M059J (cell line): ENCODE measurements at regions not wholly inside any gene's neighbourhood (a gene's known extent, or its start where the extent isn't known, plus 50 kb on each side); places are given as distances from the start of the nearest gene placed in this dataset.

Experiments
- DNase-seq: peaks from one replicate; pipeline ENCODE4 v3.0.0-alpha.2; 2012; ENCODE audit warnings: low read depth

- DNase-seq = peak; percentile 58
Measured at GRCh38 chr18:11553098-11553940, 56.1 kb upstream of the SLC35G4 start.

DNA sequence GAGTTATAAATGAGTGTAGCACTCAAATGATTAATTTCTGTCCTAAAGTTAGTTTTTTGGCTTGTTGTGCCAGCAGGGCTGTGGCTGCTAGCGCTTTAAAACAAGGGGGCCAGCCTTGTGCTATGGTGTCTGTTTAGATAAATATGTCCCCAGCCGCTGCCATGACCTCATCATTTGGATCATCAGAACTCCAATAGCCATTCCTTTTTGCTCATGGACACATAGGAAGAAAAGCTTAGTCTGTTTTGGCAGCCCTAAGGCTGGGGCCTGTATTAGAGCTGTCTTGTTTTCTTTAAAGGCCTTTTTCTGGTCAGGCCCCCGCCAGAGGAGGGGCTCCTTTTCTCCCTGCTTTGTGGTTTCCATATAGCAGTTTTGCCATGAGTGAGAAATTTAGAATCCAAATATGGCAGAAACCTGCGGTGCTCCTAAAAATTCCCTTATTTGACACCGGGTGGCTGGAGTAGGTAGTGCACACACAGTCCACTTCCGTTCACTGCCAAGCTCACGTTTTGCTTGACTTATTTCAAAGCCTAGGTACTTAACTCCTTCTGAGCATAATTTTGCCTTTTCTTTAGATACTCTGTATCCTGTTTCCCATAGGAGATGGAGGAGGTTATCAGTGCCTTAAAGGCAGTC, 60.4 kb upstream of the SLC35G4 start:
- no peak for DNase-seq

- DNase-seq = no peak
Measured at GRCh38 chr18:11548396-11548795, 61.0 kb upstream of the SLC35G4 start.

- no peak for DNase-seq
Measured at GRCh38 chr18:11544060-11544633, 65.2 kb upstream of the SLC35G4 start.

- DNase-seq = no peak
Measured at GRCh38 chr18:11541179-11541578, 68.2 kb upstream of the SLC35G4 start.

- DNase-seq = peak; percentile 20
Measured at GRCh38 chr18:11533942-11534496, 75.4 kb upstream of the SLC35G4 start.

GRCh38 chr18:11533513-11533890, 75.9 kb upstream of the SLC35G4 start:
- no peak for DNase-seq

- DNase-seq = no peak
Measured at GRCh38 chr18:11532758-11533512, 76.5 kb upstream of the SLC35G4 start.

DNA sequence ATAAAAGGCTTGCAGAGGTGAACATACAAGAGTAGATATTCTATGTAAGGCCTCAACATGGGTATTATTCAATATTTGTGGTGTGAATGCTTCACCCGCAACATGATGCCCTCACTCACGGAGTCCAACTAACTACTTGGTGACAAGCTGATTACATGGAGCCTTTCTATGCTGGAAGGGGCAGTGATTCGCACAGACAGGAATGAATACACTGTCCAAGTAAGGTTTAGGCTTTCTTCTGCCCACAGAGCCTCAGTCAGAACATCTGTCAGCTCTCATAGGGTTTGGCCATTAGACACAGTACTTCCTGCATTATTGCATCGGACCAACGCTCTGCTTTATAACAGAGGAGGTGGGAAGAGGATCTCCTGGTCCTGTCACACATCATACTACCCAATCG, 80.3 kb upstream of the SLC35G4 start:
- no peak for DNase-seq

DNA sequence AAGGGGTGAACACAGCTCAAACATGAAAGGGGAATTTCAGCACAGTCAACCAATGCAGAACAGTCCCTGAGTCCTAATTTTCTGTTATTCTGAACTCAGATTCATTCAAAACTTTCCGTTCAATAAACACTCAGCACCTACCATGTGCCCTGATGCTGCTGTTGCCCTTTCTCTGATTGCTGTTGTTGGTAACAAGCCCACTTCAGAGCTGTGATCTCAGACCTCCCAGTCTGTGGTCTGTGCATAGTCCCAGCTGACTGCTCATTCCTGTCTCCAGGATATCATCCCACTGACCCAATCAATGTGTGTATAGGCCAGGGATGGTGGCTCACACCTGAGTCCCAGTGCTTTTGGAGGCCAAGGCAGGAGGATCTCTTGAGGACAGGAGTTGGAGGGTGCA, 82.7 kb upstream of the SLC35G4 start:
- no peak for DNase-seq

GRCh38 chr18:11523804-11524203, 85.6 kb upstream of the SLC35G4 start:
- peak; percentile 28 for DNase-seq

DNA sequence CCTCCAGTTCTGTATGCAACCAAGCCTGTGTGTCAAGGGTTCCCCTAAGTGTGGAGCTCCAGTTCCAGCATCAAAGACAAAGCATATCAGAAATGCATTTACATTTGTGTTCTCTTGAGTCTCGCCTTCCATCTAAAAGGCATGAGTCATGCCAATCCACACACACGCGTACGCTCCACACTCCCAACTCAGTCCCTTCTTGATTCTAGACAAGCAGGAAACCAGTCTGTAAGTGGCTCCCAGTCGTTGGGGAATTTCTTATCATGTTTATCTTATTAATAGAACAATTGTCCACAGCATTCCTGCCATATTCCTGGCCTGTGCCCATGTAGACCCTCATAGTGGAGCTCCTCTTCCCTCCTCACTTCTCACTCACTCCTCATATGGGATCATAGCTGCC, 86.4 kb upstream of the SLC35G4 start:
- peak; percentile 31 for DNase-seq

GRCh38 chr18:11521853-11522252, 87.5 kb upstream of the SLC35G4 start:
- peak; percentile 31 for DNase-seq

GRCh38 chr18:11520536-11520935, 88.9 kb upstream of the SLC35G4 start:
- DNase-seq = peak; percentile 67

DNA sequence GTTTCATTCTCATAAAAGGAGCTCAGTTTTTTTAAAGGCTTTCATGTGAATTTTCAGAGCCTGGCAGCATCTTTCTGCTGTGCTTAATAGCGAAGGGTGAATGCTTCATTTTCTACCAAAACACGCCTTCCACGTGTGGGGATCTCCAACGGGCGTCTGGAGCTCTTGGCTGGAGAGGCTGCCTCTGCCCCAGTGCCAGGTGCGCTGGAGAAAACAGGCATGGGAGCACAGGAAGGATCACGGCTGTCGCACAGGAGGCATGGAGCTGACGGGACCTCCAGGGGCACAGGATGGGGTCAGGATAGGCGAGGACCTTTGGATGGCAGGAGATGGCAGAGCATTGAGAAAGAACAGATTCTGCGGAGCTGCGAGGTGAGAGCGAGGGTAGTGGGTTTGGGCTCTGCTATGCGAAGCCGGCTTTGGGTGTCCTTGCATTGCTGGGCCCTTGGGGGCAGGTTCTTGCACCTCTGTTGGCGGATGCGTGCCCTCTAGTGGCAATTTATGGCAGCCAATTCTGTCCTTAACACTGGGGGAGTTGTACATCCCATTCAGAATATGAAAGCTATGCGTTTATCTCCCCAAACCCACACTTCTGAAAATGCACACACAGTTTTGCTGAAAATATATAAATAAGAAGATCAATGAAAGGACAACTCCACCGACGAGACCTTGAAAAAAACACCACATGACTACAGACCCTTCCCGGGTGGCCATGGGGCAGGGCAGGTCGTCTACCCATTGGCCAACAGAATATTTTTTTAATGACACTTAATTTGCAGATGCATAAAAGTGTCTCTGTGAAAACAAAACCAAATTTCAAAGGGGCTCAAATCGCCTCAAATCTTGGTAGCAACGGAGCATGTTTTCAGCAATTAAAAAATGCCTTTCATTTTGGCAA, 90.4 kb upstream of the SLC35G4 start:
- DNase-seq = peak; percentile 45

DNA sequence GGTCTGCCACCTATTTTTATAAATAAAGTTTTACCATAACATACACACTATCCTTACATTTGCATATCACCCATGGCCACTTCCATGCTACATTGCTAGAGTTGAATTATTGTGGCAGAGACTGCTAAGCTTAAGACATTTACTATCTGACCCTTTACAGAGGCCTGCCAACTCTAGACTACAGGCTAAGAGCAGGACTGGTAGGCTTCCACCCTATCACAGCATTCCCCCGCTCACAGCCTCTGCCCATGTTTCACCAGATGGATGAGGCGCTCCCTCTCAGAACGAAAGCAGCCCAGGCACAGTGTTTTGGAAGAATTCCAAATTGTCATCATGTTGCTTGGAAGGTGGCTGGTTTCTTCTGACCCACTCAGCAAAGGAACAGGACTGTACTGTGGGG, 91.7 kb upstream of the SLC35G4 start:
- DNase-seq = no peak

GRCh38 chr18:11516751-11517503, 92.5 kb upstream of the SLC35G4 start:
- no peak for DNase-seq

DNA sequence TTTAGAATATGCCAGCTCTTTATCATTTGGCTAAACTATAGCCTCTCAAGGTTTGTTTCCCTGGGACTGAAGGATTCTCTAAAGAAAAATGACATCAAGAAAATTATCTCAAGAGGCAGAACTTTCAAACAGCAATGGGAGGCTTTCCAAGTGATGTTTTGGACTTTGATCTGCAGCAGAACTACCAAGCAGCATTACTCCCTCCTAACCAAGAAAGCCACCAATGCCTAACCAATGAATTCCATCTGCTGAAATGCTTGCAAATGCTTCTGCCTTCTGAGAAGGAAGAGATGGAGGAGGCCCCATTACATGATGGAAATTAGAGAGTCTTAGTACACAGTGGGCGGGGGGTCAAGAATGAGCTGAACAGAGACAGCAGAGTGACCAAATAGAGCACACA, 95.1 kb upstream of the SLC35G4 start:
- DNase-seq = no peak

DNA sequence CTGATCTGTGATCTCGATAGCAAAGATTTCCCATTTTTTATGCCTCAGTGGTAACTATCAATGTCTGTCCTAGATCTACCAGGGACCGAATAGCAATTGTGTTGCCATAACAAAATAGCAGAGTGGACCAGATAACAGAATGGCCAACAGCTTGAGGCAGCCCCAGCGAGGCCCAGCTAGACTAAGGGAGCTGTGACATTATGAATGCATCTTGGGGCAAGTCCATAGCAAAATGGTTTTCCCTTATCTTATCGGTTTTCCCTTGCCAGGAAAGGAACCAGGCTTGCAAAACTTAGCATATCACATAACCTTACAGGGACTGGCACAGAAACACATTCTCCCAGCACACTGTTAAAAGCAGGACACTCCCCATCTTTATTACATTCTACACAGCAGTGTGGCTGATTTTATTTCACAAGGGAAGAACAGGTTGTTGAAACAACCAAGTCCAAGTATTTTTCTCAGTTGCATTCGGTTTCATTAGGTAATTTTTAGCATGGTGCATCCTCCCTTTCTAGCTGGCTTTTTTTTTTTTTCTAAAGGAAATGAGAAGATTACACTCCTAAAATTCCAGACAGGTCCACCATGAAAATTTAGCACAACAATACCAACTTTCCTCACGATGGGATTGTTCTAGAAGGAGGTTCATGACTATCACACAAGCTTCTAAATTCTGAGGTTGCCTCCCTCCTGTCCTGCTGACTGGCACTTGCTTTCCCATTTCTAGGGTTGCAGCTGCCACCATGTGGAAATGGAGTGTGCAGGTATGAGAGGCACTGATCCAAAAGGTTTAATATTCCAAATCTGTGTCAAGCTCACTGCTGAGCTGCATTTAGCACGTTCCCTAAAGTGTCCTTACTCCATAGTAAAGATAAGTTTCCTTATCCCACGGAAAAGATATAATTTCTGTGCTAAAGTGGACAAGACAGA, 97.0 kb upstream of the SLC35G4 start:
- peak; percentile 80 for DNase-seq
